Gastroesophageal sphincter (tissue), 3 donors: ENCODE measurements at regions not wholly inside any gene's neighbourhood (a gene's known extent, or its start where the extent isn't known, plus 50 kb on each side); places are given as distances from the start of the nearest gene placed in this dataset.

Experiments used
- POLR2A ChIP-seq, 2 donors: fragments of 450-650 bp; IDR thresholded peaks; one replicate each; pipeline ENCODE4 v1.6.1; 2017; ENCODE audit warnings: antibody characterized with exemption in 2 of 2, mild to moderate bottlenecking in 2 of 2, moderate library complexity in 1 of 2
- POLR2AphosphoS5 ChIP-seq: sonication (generic); formaldehyde crosslinking; IDR thresholded peaks from one replicate; pipeline ENCODE4 v1.6.1; 2017; ENCODE audit warnings: antibody characterized with exemption
- TF ChIP-seq, protein P1 (sequence below), 4 experiments: fragments of 200-600 bp in 2 of 4; fragments of 450-650 bp in 2 of 4; sonication (generic) in 1 of 4; IDR thresholded peaks; one replicate each; pipeline ENCODE4 v1.5.1; 2017 to 2019; ENCODE audit warnings: antibody characterized with exemption in 4 of 4, mild to moderate bottlenecking in 2 of 4, moderate library complexity in 2 of 4

DNA sequence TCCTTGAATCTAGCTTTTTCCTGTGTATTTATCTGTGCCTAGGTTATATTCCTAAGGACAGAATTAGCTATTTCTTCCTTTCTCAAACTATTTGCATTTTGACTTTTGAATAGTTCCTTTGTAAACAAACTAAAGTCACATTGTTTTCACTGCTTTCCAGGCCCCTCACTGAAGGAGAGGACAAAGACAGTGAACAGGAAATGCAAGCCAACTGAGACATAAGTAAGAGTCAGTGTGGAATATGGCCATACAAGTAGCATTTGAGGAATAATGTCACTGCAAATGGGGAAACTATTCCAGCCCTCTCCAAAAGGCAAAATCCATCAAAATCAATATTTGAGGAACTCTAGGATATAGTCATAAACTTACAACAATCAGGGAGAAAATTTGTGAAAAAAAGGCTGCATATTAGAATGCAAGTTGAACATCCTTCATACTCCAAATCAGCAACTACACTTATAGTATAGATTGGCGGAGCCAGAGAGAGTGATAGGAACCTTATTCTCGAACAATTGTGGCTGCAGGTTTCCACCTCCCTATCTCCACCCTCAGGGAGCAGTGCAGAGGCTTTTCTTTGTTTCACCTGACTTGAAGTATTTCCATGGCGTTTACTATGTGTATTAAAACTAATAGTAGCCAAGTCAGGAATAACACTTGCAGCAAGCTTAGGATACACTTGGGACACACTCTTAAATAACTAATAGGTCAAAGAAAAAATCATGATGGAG lies 1110.4 kb upstream of the ADGRL3 start:
- TF ChIP-seq POLR2A (IDR thresholded peaks at IDR 0.05) (no peak), POLR2AphosphoS5 (no peak)
- TF ChIP-seq, protein P1, sequence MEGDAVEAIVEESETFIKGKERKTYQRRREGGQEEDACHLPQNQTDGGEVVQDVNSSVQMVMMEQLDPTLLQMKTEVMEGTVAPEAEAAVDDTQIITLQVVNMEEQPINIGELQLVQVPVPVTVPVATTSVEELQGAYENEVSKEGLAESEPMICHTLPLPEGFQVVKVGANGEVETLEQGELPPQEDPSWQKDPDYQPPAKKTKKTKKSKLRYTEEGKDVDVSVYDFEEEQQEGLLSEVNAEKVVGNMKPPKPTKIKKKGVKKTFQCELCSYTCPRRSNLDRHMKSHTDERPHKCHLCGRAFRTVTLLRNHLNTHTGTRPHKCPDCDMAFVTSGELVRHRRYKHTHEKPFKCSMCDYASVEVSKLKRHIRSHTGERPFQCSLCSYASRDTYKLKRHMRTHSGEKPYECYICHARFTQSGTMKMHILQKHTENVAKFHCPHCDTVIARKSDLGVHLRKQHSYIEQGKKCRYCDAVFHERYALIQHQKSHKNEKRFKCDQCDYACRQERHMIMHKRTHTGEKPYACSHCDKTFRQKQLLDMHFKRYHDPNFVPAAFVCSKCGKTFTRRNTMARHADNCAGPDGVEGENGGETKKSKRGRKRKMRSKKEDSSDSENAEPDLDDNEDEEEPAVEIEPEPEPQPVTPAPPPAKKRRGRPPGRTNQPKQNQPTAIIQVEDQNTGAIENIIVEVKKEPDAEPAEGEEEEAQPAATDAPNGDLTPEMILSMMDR (IDR thresholded peaks at IDR 0.05), result no peak
